DOHH2 (cell line): ENCODE measurements at regions not wholly inside any gene's neighbourhood (a gene's known extent, or its start where the extent isn't known, plus 50 kb on each side); places are given as distances from the start of the nearest gene placed in this dataset.

Experiments used
- CTCF ChIP-seq: fragments of 200-600 bp; sonication (generic); IDR thresholded peaks from one replicate; pipeline ENCODE4 v1.5.1; 2014; ENCODE audit warnings: antibody characterized with exemption, mild to moderate bottlenecking, low read depth, low read length; ENCODE audit not compliant: poor library complexity, severe bottlenecking
- EZH2phosphoT487 ChIP-seq: fragments of 200-600 bp; sonication (generic); IDR thresholded peaks from 2 replicates; pipeline ENCODE4 v1.6.1; 2017; ENCODE audit warnings: borderline replicate concordance, mild to moderate bottlenecking, antibody characterized with exemption, low read length, moderate library complexity, mixed read lengths

- TF ChIP-seq CTCF = no peak
- no peak for TF ChIP-seq EZH2phosphoT487
Observed at GRCh38 chr6:166749666-166750065, 122.6 kb upstream of the RPS6KA2 start.
